ENCODE measurements at regions not wholly inside any gene's neighbourhood (a gene's known extent, or its start where the extent isn't known, plus 50 kb on each side); places are given as distances from the start of the nearest gene placed in this dataset.

GRCh38 chr2:146158072-146158674 is 1638.3 kb upstream of the ZEB2 start:
- DNase-seq, result no peak

GRCh38 chr2:146147448-146148012 is 1627.6 kb upstream of the ZEB2 start:
- no peak for DNase-seq

GRCh38 chr2:146143971-146144370 is 1624.1 kb upstream of the ZEB2 start:
- DNase-seq, result no peak

- no peak for DNase-seq
Observed at GRCh38 chr2:146138820-146139219, 1618.9 kb upstream of the ZEB2 start.

- DNase-seq, result no peak
Observed at GRCh38 chr2:146135245-146135644, 1615.3 kb upstream of the ZEB2 start.

GRCh38 chr2:146131785-146132184 is 1611.9 kb upstream of the ZEB2 start:
- no peak for DNase-seq

GRCh38 chr2:146131048-146131447 is 1611.1 kb upstream of the ZEB2 start:
- DNase-seq, result no peak

GRCh38 chr2:146130290-146130689 is 1610.4 kb upstream of the ZEB2 start:
- no peak for DNase-seq

GRCh38 chr2:146129231-146129630 is 1609.3 kb upstream of the ZEB2 start:
- no peak for DNase-seq

GRCh38 chr2:146128216-146128615 is 1608.3 kb upstream of the ZEB2 start:
- no peak for DNase-seq

- no peak for DNase-seq
Observed at GRCh38 chr2:146125551-146125950, 1605.6 kb upstream of the ZEB2 start.

GRCh38 chr2:146124741-146125140 is 1604.8 kb upstream of the ZEB2 start:
- DNase-seq, result no peak

- no peak for DNase-seq
Observed at GRCh38 chr2:146123714-146124113, 1603.8 kb upstream of the ZEB2 start.

- no peak for DNase-seq
Observed at GRCh38 chr2:146123256-146123655, 1603.3 kb upstream of the ZEB2 start.

GRCh38 chr2:146119586-146119985 is 1599.7 kb upstream of the ZEB2 start:
- DNase-seq, result no peak

- no peak for DNase-seq
Observed at GRCh38 chr2:146108993-146109392, 1589.1 kb upstream of the ZEB2 start.

- no peak for DNase-seq
Observed at GRCh38 chr2:146094185-146094584, 1574.3 kb upstream of the ZEB2 start.

- no peak for DNase-seq
Observed at GRCh38 chr2:146081459-146081858, 1561.5 kb upstream of the ZEB2 start.

GRCh38 chr2:146080925-146081324 is 1561.0 kb upstream of the ZEB2 start:
- DNase-seq, result no peak

- DNase-seq, result no peak
Observed at GRCh38 chr2:146079216-146079615, 1559.3 kb upstream of the ZEB2 start.

- no peak for DNase-seq
Observed at GRCh38 chr2:146077156-146077555, 1557.2 kb upstream of the ZEB2 start.

GRCh38 chr2:146068051-146068450 is 1548.1 kb upstream of the ZEB2 start:
- DNase-seq, result no peak

GRCh38 chr2:146048141-146048540 is 1528.2 kb upstream of the ZEB2 start:
- no peak for DNase-seq

- no peak for DNase-seq
Observed at GRCh38 chr2:146041274-146041910, 1521.5 kb upstream of the ZEB2 start.

- DNase-seq, result no peak
Observed at GRCh38 chr2:146040051-146040450, 1520.1 kb upstream of the ZEB2 start.

Measured in NCI-H2029 (cell line).